Uterus (tissue), 3 donors: ENCODE measurements at regions not wholly inside any gene's neighbourhood (a gene's known extent, or its start where the extent isn't known, plus 50 kb on each side); places are given as distances from the start of the nearest gene placed in this dataset.

Source experiments
- DNase-seq, 2 donors: peaks; one replicate each; pipeline ENCODE4 v3.0.0-alpha.2; 2019 to 2020
- H3K27ac ChIP-seq, 2 donors: fragments of 200-600 bp; sonication (generic); 1 replicate in 1 of 2; 2 replicates in 1 of 2; pipeline ENCODE4 v1.5.1; 2016 to 2018
- H3K27me3 ChIP-seq, 2 donors: fragments of 200-600 bp; sonication (generic); one replicate each; pipeline ENCODE4 v1.5.1; 2018 to 2019; ENCODE audit warnings: control low read depth in 1 of 2
- H3K36me3 ChIP-seq, 2 donors: fragments of 200-600 bp; sonication (generic); one replicate each; pipeline ENCODE4 v1.5.1; 2019; ENCODE audit warnings: control low read depth in 1 of 2
- H3K4me1 ChIP-seq, 2 donors: fragments of 200-600 bp; sonication (generic); one replicate each; pipeline ENCODE4 v1.5.1; 2018 to 2019; ENCODE audit warnings: control low read depth in 1 of 2
- H3K4me3 ChIP-seq, 2 donors: fragments of 200-600 bp; sonication (generic); 1 replicate in 1 of 2; 2 replicates in 1 of 2; pipeline ENCODE4 v1.5.1; 2018 to 2019; ENCODE audit warnings: mild to moderate bottlenecking in 1 of 2
- H3K9me3 ChIP-seq, 2 donors: fragments of 200-600 bp; sonication (generic); one replicate each; pipeline ENCODE4 v1.5.1; 2019; ENCODE audit warnings: control low read depth in 1 of 2
- CTCF ChIP-seq, 4 experiments: fragments of 200-600 bp in 2 of 4; fragments of 450-650 bp in 2 of 4; sonication (generic) in 2 of 4; IDR thresholded peaks; one replicate each; pipeline ENCODE4 v1.5.1; 2016 to 2019; ENCODE audit warnings: antibody characterized with exemption in 4 of 4, mild to moderate bottlenecking in 2 of 4, moderate library complexity in 1 of 4
- POLR2A ChIP-seq, 2 donors: fragments of 450-650 bp; IDR thresholded peaks; one replicate each; pipeline ENCODE4 v1.6.1; 2016; ENCODE audit warnings: antibody characterized with exemption in 2 of 2, mild to moderate bottlenecking in 1 of 2, moderate library complexity in 1 of 2
- intact Hi-C: fragments of 100-400 bp; cut with DNase I; formaldehyde crosslinking; loops from one replicate; pipeline ENCODE4 v1.15.1; 2023; ENCODE audit warnings: low total_unique reads
- donor health status: DM: yes; HTN: yes; CAD: no.

DNA sequence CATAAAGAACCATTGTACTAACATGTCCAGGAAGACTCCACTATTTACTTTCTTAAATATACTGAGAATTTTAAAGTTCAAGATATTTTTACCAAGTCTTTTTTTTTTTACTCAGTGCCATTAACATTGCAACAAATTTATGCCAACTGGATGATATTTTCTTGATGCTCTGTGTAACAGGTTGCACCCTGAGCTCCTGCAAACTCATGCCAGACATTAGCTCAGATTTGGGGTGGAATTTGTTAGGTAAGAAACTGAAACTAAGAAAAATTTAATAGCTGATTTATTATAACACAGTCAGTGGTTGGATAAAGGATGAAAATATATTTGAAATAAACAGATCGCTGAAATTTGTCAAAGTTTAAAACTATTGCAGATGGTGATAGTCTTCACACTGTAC, 228.6 kb upstream of the SPHKAP start:
- intact Hi-C loops: no loop called here
- DNase-seq: no peak
- H3K4me1 ChIP-seq: no peaks in the 10 kb centered on the region
- H3K9me3 ChIP-seq: no peaks in the 10 kb centered on the region
- H3K36me3 ChIP-seq: no peaks in the 10 kb centered on the region
- H3K27me3 ChIP-seq: no peaks in the 10 kb centered on the region
- no peak overlapping the region for H3K27ac ChIP-seq
- H3K4me3 ChIP-seq: no peak overlapping the region
- TF ChIP-seq CTCF (IDR thresholded peaks at IDR 0.05): no peak

DNA sequence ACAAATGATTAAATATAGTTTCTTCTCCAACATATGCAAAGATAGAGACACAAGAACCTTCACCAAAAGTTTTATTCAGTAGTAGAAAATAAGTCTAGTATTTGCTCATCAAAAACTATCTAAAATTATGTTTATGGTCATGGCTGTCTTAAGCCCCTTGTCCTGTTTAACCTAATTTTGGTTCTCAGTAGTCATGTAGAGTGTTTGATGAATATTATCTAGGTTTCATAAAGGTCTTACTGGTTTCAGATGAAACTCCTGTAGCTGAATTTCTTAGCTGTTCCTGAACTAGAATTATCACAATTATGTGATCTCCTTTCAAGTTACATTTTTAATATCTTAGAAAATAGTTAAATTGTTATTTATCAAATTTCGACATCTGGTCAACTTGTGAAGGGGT, 228.0 kb upstream of the SPHKAP start:
- Histone ChIP-seq H3K9me3 (no peaks in the 10 kb centered on the region), H3K27ac (no peak overlapping the region), H3K36me3 (no peaks in the 10 kb centered on the region), H3K4me1 (no peaks in the 10 kb centered on the region), H3K27me3 (no peaks in the 10 kb centered on the region), H3K4me3 (no peak overlapping the region)
- no peak for DNase-seq
- no peak for TF ChIP-seq CTCF (IDR thresholded peaks at IDR 0.05)
- intact Hi-C loops: no loop called here

DNA sequence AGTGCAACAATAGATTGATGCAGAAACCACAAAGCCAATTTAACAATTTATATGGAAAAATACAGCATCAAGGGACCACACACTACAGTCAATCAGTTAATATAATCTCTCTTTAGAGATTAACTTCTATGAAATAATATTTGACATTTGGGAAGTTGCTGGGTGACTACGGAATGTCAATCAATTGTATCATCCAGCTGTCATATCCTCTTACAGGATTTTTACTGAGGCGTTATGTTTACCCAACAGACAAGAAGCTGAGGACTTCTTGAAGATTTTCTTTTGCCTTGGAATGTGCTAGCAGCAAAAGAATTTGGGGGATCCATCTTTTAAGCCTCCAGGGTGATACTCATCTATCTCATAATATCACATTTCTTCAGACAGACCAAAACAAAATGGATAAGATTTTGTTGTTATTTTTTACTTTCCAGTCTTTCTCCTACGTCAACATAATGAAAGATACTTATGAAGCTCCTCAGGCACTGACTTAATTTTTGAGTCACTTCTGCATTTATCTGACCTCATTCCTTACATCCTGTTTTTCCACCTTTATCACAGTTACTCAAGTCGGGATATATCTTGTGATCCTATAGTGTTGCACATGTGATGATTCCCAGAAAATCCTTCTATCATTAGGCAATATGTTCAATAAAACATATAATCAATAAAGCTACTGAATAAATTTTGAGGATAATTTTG, 227.2 kb upstream of the SPHKAP start:
- Histone ChIP-seq H3K9me3 (no peaks in the 10 kb centered on the region), H3K27ac (no peak overlapping the region), H3K4me1 (no peaks in the 10 kb centered on the region), H3K4me3 (no peak overlapping the region), H3K27me3 (no peaks in the 10 kb centered on the region), H3K36me3 (no peaks in the 10 kb centered on the region)
- intact Hi-C loops: no loop called here
- TF ChIP-seq POLR2A (IDR thresholded peaks at IDR 0.05) (no peak), CTCF (IDR thresholded peaks at IDR 0.05) (no peak)
- DNase-seq: no peak

GRCh38 chr2:228407821-228408220, 226.3 kb upstream of the SPHKAP start:
- H3K36me3 ChIP-seq: no peaks in the 10 kb centered on the region
- TF ChIP-seq POLR2A (IDR thresholded peaks at IDR 0.05) (no peak), CTCF (IDR thresholded peaks at IDR 0.05) (no peak)
- intact Hi-C loops: no loop called here
- H3K4me3 ChIP-seq: no peak overlapping the region
- no peak overlapping the region for H3K27ac ChIP-seq
- H3K4me1 ChIP-seq: no peaks in the 10 kb centered on the region
- H3K27me3 ChIP-seq: no peaks in the 10 kb centered on the region
- no peak for DNase-seq
- H3K9me3 ChIP-seq: no peaks in the 10 kb centered on the region

GRCh38 chr2:228401065-228401912, 219.8 kb upstream of the SPHKAP start:
- Histone ChIP-seq H3K4me3 (no peak overlapping the region), H3K9me3 (no peaks in the 10 kb centered on the region), H3K4me1 (no peaks in the 10 kb centered on the region), H3K27ac (no peak overlapping the region), H3K36me3 (no peaks in the 10 kb centered on the region), H3K27me3 (no peaks in the 10 kb centered on the region)
- no peak for DNase-seq
- intact Hi-C loops: no loop called here
- TF ChIP-seq CTCF (IDR thresholded peaks at IDR 0.05) (no peak), POLR2A (IDR thresholded peaks at IDR 0.05) (no peak)
